ENCODE measurements at regions not wholly inside any gene's neighbourhood (a gene's known extent, or its start where the extent isn't known, plus 50 kb on each side); places are given as distances from the start of the nearest gene placed in this dataset.

DNA sequence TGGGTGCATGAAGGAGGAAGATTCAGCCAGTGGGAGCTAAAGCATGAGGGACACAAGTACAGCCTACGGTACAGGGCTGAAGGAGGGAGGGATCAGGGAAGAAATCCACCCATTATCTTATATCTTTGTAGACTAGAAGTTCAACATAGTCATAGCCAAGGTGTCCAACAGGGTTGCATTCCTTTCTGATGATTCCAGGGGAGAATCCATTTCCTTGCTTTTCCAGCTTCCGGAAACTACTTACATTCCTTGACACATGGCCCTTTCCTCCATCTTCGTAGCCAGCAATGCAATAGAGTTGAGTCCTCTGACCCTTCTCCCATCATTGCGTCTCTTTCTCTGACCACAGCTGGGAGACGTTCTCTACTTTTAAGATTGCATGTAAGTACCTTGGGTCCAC is 471.0 kb upstream of the SEMA6D start:
- no peaks in the 10 kb centered on the region for H3K79me2 ChIP-seq (ENCODE audit: insufficient read depth, low read length)
- Mint-ChIP-seq H3K27ac (no peak overlapping the region; a peak in 1 of 7 replicates), H3K27me3 (ENCODE audit: low read depth) (no peaks in the 10 kb centered on the region), H3K36me3 (ENCODE audit: insufficient read depth in 1 of 3, low read depth in 3 of 3) (no peaks in the 10 kb centered on the region), H3K4me3 (no peak overlapping the region), H3K9me3 (no peaks in the 10 kb centered on the region; a peak in 1 of 5 replicates), H3K4me1 (peaks cover 9 to 10% of the 10 kb centered on the region in 2 experiments)
- no peak for TF ChIP-seq CTCF (conservative IDR thresholded peaks at IDR 0.05)
- no peaks in the 10 kb centered on the region for H3K79me1 ChIP-seq (ENCODE audit: insufficient read depth, low read depth, low read length, poor library complexity, severe bottlenecking)
- no peak overlapping the region for H2BK20ac ChIP-seq (ENCODE audit: low read depth, low read length, poor library complexity, severe bottlenecking)
- no peaks in the 10 kb centered on the region for H3K9me3 ChIP-seq (ENCODE audit: control insufficient read depth, low read depth, low read length)
- no peak overlapping the region for H2BK5ac ChIP-seq (ENCODE audit: insufficient read length, low read length)
- H4K91ac ChIP-seq (ENCODE audit: insufficient read length, low read depth, low read length) = no peak overlapping the region
- H2AK5ac ChIP-seq (ENCODE audit: insufficient read length, low read length) = no peak overlapping the region
- no peak overlapping the region for H2BK15ac ChIP-seq (ENCODE audit: low read depth, low read length)
- H4K5ac ChIP-seq (ENCODE audit: insufficient read length, low read depth, low read length) = no peak overlapping the region
- no peaks in the 10 kb centered on the region for H3K27me3 ChIP-seq (ENCODE audit: insufficient read depth, low read length)
- DNase-seq = no peak
- no peak overlapping the region for H3K56ac ChIP-seq (ENCODE audit: insufficient read length, low read depth, low read length)
- H3K14ac ChIP-seq (ENCODE audit: insufficient read depth, low read length) = no peak overlapping the region
- H3T11ph ChIP-seq (ENCODE audit: low read length) = no peak overlapping the region
- no peaks in the 10 kb centered on the region for H3K4me1 ChIP-seq (ENCODE audit: insufficient read depth, low read length)
- H3K9ac ChIP-seq (ENCODE audit: extremely low read depth, insufficient read length, low read length) = no peak overlapping the region
- H2BK120ac ChIP-seq (ENCODE audit: low read depth, low read length, poor library complexity, severe bottlenecking) = no peak overlapping the region
- H4K8ac ChIP-seq (replicated peaks; ENCODE audit: insufficient read length, low read depth, low read length) = no peak overlapping the region
- H3K4ac ChIP-seq (ENCODE audit: low read depth, low read length) = no peak overlapping the region
- no peak overlapping the region for H3K4me2 ChIP-seq (ENCODE audit: insufficient read depth, insufficient read length, low read length)
- WGBS (ENCODE audit: extremely low coverage, insufficient read length, low lambda C conversion rate) = no CpG with 5 or more reads among the region's 5 CpGs
- no peak overlapping the region for H3K18ac ChIP-seq (ENCODE audit: insufficient read length, low read depth, low read length)
- no peaks in the 10 kb centered on the region for H3K23me2 ChIP-seq (ENCODE audit: insufficient read length, low read depth, low read length, poor library complexity, severe bottlenecking)
- H2AFZ ChIP-seq (ENCODE audit: low read length) = no peak overlapping the region
- H2BK12ac ChIP-seq (ENCODE audit: insufficient read length, low read depth, low read length) = no peak overlapping the region
- H3K27ac ChIP-seq (ENCODE audit: insufficient read length, low read depth, low read length) = no peak overlapping the region
- no peaks in the 10 kb centered on the region for H4K20me1 ChIP-seq (ENCODE audit: control insufficient read depth, insufficient read depth, insufficient read length)
- H3K23ac ChIP-seq (ENCODE audit: insufficient read length, low read depth, low read length) = no peak overlapping the region

Data from H9 (cell line).